ENCODE measurements at regions not wholly inside any gene's neighbourhood (a gene's known extent, or its start where the extent isn't known, plus 50 kb on each side); places are given as distances from the start of the nearest gene placed in this dataset.

GRCh38 chr9:95606489-95607350, 89.9 kb upstream of the PTCH1 start:
- no peaks in the 10 kb centered on the region for H4K20me1 ChIP-seq (ENCODE audit: low read depth, low read length)
- no peaks in the 10 kb centered on the region for H3K79me2 ChIP-seq (ENCODE audit: insufficient read depth, low read length)
- no peak for TF ChIP-seq EZH2phosphoT487 (conservative IDR thresholded peaks at IDR 0.05; ENCODE audit: low read length)
- TF ChIP-seq CTCF (IDR thresholded peaks at IDR 0.05; ENCODE audit: insufficient read depth, low read length, poor library complexity, severe bottlenecking): no peak
- no peaks in the 10 kb centered on the region for H3K27me3 ChIP-seq (ENCODE audit: low read length)
- H3F3A ChIP-seq (ENCODE audit: insufficient read depth): no peaks in the 10 kb centered on the region
- no peak overlapping the region for H2AFZ ChIP-seq (ENCODE audit: low read depth, low read length, severe bottlenecking)
- no peaks in the 10 kb centered on the region for H3K9me2 ChIP-seq (replicated peaks; ENCODE audit: insufficient read depth, low read length)
- no peak overlapping the region for H3K4me2 ChIP-seq (ENCODE audit: low read depth, low read length, poor library complexity, severe bottlenecking)
- no peak overlapping the region for H3K4me3 ChIP-seq (ENCODE audit: insufficient read depth, low read length, poor library complexity, severe bottlenecking)
- no peaks in the 10 kb centered on the region for H3K36me3 ChIP-seq (ENCODE audit: low read length)
- H3K9ac ChIP-seq (ENCODE audit: low read length): no peak overlapping the region
- no peak overlapping the region for H3K27ac ChIP-seq (ENCODE audit: low read depth, low read length)
- no peaks in the 10 kb centered on the region for H3K9me3 ChIP-seq (ENCODE audit: insufficient read depth, low read length)

DNA sequence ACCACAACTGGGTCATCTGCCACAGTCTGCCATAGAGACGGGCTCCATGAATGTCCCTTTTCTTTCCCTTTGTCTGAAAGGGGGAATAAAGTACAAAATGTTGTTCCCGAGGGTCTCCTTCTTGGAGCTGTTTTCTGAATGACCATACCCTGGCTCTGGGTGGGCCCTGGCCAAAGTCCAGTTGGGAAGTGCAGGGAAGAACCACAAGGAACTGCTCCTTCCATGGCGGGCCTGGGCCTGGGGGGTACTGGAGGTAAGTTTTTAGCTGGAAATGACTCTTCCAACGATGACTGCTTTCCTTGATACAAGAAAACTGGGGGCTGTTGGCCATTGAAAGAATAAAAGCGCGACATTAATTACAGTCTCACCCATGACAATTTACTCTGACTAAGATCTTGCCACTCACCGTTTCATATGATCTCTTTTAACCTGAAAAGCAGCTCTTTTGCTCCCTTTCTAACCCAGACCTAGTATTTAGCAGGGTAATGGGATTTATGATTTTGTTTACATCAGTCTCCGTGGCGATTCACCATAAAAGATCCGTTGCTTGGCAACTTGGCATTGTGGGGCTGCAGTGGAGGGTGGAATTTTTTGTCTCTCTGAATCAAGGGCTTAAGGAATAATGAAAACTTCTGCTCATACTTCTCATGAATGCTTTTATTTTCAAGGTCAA, 89.2 kb upstream of the PTCH1 start:
- no peaks in the 10 kb centered on the region for H3K79me2 ChIP-seq (ENCODE audit: insufficient read depth, low read length)
- H3K27ac ChIP-seq (ENCODE audit: low read depth, low read length): no peak overlapping the region
- no peaks in the 10 kb centered on the region for H3K36me3 ChIP-seq (ENCODE audit: low read length)
- no peaks in the 10 kb centered on the region for H4K20me1 ChIP-seq (ENCODE audit: low read depth, low read length)
- H3K9me2 ChIP-seq (replicated peaks; ENCODE audit: insufficient read depth, low read length): no peaks in the 10 kb centered on the region
- H3K9me3 ChIP-seq (ENCODE audit: insufficient read depth, low read length): no peaks in the 10 kb centered on the region
- no peak overlapping the region for H3K9ac ChIP-seq (ENCODE audit: low read length)
- H3K27me3 ChIP-seq (ENCODE audit: low read length): no peaks in the 10 kb centered on the region
- no peak overlapping the region for H2AFZ ChIP-seq (ENCODE audit: low read depth, low read length, severe bottlenecking)
- no peaks in the 10 kb centered on the region for H3F3A ChIP-seq (ENCODE audit: insufficient read depth)
- H3K4me2 ChIP-seq (ENCODE audit: low read depth, low read length, poor library complexity, severe bottlenecking): no peak overlapping the region
- TF ChIP-seq EZH2phosphoT487 (conservative IDR thresholded peaks at IDR 0.05; ENCODE audit: low read length) (no peak), CTCF (IDR thresholded peaks at IDR 0.05; ENCODE audit: insufficient read depth, low read length, poor library complexity, severe bottlenecking) (no peak)
- no peak overlapping the region for H3K4me3 ChIP-seq (ENCODE audit: insufficient read depth, low read length, poor library complexity, severe bottlenecking)

DNA sequence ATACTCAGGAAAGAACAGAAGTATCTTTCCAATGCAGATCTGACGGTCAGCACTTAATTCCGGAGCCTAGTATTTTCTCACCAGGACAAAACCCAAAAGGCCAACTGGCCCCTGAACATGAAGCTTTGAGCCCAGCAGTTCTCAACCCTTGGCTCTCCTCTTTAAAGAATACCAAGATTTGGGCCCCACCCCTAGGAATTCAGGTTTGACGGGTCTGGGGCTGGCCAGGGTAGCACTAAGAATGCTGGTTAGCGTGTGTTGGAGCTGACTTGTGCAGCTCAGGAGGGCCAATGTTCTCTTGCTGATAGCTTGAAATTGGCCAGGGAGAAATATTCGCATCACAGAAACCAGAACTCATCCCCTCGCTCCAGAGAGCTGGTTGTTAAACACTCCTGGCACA, 88.3 kb upstream of the PTCH1 start:
- no peak overlapping the region for H3K9ac ChIP-seq (ENCODE audit: low read length)
- H3K9me2 ChIP-seq (replicated peaks; ENCODE audit: insufficient read depth, low read length): no peaks in the 10 kb centered on the region
- H4K20me1 ChIP-seq (ENCODE audit: low read depth, low read length): no peaks in the 10 kb centered on the region
- no peak overlapping the region for H2AFZ ChIP-seq (ENCODE audit: low read depth, low read length, severe bottlenecking)
- no peaks in the 10 kb centered on the region for H3K9me3 ChIP-seq (ENCODE audit: insufficient read depth, low read length)
- no peak overlapping the region for H3K4me2 ChIP-seq (ENCODE audit: low read depth, low read length, poor library complexity, severe bottlenecking)
- no peaks in the 10 kb centered on the region for H3K79me2 ChIP-seq (ENCODE audit: insufficient read depth, low read length)
- H3F3A ChIP-seq (ENCODE audit: insufficient read depth): no peaks in the 10 kb centered on the region
- H3K36me3 ChIP-seq (ENCODE audit: low read length): no peaks in the 10 kb centered on the region
- no peak overlapping the region for H3K4me3 ChIP-seq (ENCODE audit: insufficient read depth, low read length, poor library complexity, severe bottlenecking)
- H3K27ac ChIP-seq (ENCODE audit: low read depth, low read length): no peak overlapping the region
- no peaks in the 10 kb centered on the region for H3K27me3 ChIP-seq (ENCODE audit: low read length)
- TF ChIP-seq CTCF (IDR thresholded peaks at IDR 0.05; ENCODE audit: insufficient read depth, low read length, poor library complexity, severe bottlenecking) (no peak), EZH2phosphoT487 (conservative IDR thresholded peaks at IDR 0.05; ENCODE audit: low read length) (no peak)

All from SU-DHL-6 (cell line).